HEK293T (cell line): ENCODE measurements at regions not wholly inside any gene's neighbourhood (a gene's known extent, or its start where the extent isn't known, plus 50 kb on each side); places are given as distances from the start of the nearest gene placed in this dataset.

Experiments used
- CTCF ChIA-PET: fragments of 350-600 bp; formaldehyde crosslinking; extraction: SDS; loops from one replicate; lab custom pipeline; 2021; ENCODE audit warnings: antibody characterized with exemption, inconsistent platforms; lab: Yijun Ruan, JAX
- POLR2A ChIA-PET: fragments of 350-600 bp; formaldehyde crosslinking; extraction: SDS; loops from one replicate; lab custom pipeline; 2020; ENCODE audit warnings: antibody characterized with exemption, inconsistent platforms; lab: Yijun Ruan, JAX
- DNase-seq: peaks from one replicate; pipeline ENCODE4 v3.0.0; 2012; ENCODE audit warnings: mixed read lengths; ENCODE audit errors: extremely low spot score
- ARNT ChIP-seq: fragments of 450-650 bp; IDR thresholded peaks from 2 replicates; pipeline ENCODE4 v1.6.1; 2017; ENCODE audit warnings: mild to moderate bottlenecking
- BHLHE40 ChIP-seq: fragments of 450-650 bp; IDR thresholded peaks from 2 replicates; pipeline ENCODE4 v1.6.1; 2016; ENCODE audit warnings: mild to moderate bottlenecking, moderate library complexity, borderline replicate concordance
- CTBP1 ChIP-seq: fragments of 450-650 bp; IDR thresholded peaks from 2 replicates; pipeline ENCODE4 v1.6.1; 2016; ENCODE audit warnings: borderline replicate concordance
- ELF4 ChIP-seq: fragments of 450-650 bp; IDR thresholded peaks from 2 replicates; pipeline ENCODE4 v1.6.1; 2017; ENCODE audit warnings: antibody characterized with exemption
- FOXA1 ChIP-seq: fragments of 450-650 bp; IDR thresholded peaks from 2 replicates; pipeline ENCODE4 v1.6.1; 2016; ENCODE audit warnings: mild to moderate bottlenecking
- FOXK2 ChIP-seq: fragments of 450-650 bp; IDR thresholded peaks from 2 replicates; pipeline ENCODE4 v1.6.1; 2016; ENCODE audit warnings: mild to moderate bottlenecking
- FOXM1 ChIP-seq: fragments of 450-650 bp; IDR thresholded peaks from 2 replicates; pipeline ENCODE4 v1.6.1; 2017; ENCODE audit warnings: mild to moderate bottlenecking, borderline replicate concordance
- HDGF ChIP-seq: fragments of 450-650 bp; IDR thresholded peaks from 2 replicates; pipeline ENCODE4 v1.6.1; 2017; ENCODE audit warnings: antibody characterized with exemption, borderline replicate concordance
- L3MBTL2 ChIP-seq: fragments of 450-650 bp; conservative IDR thresholded peaks from 2 replicates; pipeline ENCODE4 v1.6.1; 2016; ENCODE audit warnings: mild to moderate bottlenecking
- LEF1 ChIP-seq: fragments of 450-650 bp; IDR thresholded peaks from 2 replicates; pipeline ENCODE4 v1.6.1; 2017; ENCODE audit warnings: mild to moderate bottlenecking, borderline replicate concordance
- NFRKB ChIP-seq: fragments of 450-650 bp; IDR thresholded peaks from 2 replicates; pipeline ENCODE4 v1.6.1; 2016; ENCODE audit warnings: mild to moderate bottlenecking, moderate library complexity
- PKNOX1 ChIP-seq: fragments of 450-650 bp; IDR thresholded peaks from 2 replicates; pipeline ENCODE4 v1.6.1; 2016
- SP1 ChIP-seq: fragments of 450-650 bp; IDR thresholded peaks from 2 replicates; pipeline ENCODE4 v1.6.1; 2017
- SUZ12 ChIP-seq: fragments of 450-650 bp; IDR thresholded peaks from 2 replicates; pipeline ENCODE4 v1.6.1; 2016; ENCODE audit warnings: mild to moderate bottlenecking
- TARDBP ChIP-seq: fragments of 450-650 bp; IDR thresholded peaks from 2 replicates; pipeline ENCODE4 v1.6.1; 2016
- ZNF384 ChIP-seq: fragments of 450-650 bp; IDR thresholded peaks from 2 replicates; pipeline ENCODE4 v1.6.1; 2016

- no peak for TF ChIP-seq LEF1
- ChIA-PET CTCF (no interaction called here), POLR2A (no interaction called here)
- no peak for DNase-seq
Measured at GRCh38 chr9:75639971-75640610, 250.4 kb upstream of the PCSK5 start.

- no peak for DNase-seq
- POLR2A ChIA-PET, result no interaction called here
- TF ChIP-seq ARNT, result no peak
- no peak for TF ChIP-seq FOXK2
- TF ChIP-seq LEF1, result no peak
- TF ChIP-seq BHLHE40, result no peak
- TF ChIP-seq HDGF, result no peak
- no peak for TF ChIP-seq ELF4
- TF ChIP-seq FOXA1, result no peak
- no peak for TF ChIP-seq L3MBTL2
- TF ChIP-seq TARDBP, result no peak
- TF ChIP-seq SP1, result no peak
- TF ChIP-seq CTBP1, result no peak
- no peak for TF ChIP-seq FOXM1
- no peak for TF ChIP-seq ZNF384
- TF ChIP-seq SUZ12, result no peak
- TF ChIP-seq NFRKB, result no peak
- no peak for TF ChIP-seq PKNOX1
Measured at GRCh38 chr9:75642522-75642921, 248.0 kb upstream of the PCSK5 start.

GRCh38 chr9:75644649-75645048, 245.8 kb upstream of the PCSK5 start:
- POLR2A ChIA-PET, result no interaction called here
- no peak for DNase-seq
- TF ChIP-seq L3MBTL2 (no peak), ZNF384 (no peak), TARDBP (no peak), ARNT (no peak), CTBP1 (no peak)
- CTCF ChIA-PET, result no interaction called here

More at GRCh38 chr9:75642522-75642921, 248.0 kb upstream of the PCSK5 start:
- CTCF ChIA-PET, result no interaction called here

- no peak for TF ChIP-seq BHLHE40
- no peak for TF ChIP-seq L3MBTL2
- no peak for TF ChIP-seq FOXM1
- no peak for TF ChIP-seq HDGF
- TF ChIP-seq ELF4, result no peak
- TF ChIP-seq CTBP1, result no peak
- TF ChIP-seq ZNF384, result no peak
- no peak for TF ChIP-seq SUZ12
- TF ChIP-seq LEF1, result no peak
- no peak for TF ChIP-seq FOXK2
- no peak for TF ChIP-seq TARDBP
- TF ChIP-seq FOXA1, result no peak
- no peak for TF ChIP-seq ARNT
- TF ChIP-seq SP1, result no peak
- TF ChIP-seq NFRKB, result no peak
- no peak for TF ChIP-seq PKNOX1
- ChIA-PET CTCF (no interaction called here), POLR2A (no interaction called here)
- DNase-seq, result no peak
Measured at GRCh38 chr9:75648034-75648433, 242.4 kb upstream of the PCSK5 start.

GRCh38 chr9:75649060-75649459, 241.4 kb upstream of the PCSK5 start:
- no peak for DNase-seq
- no peak for TF ChIP-seq SUZ12
- TF ChIP-seq FOXM1, result no peak
- TF ChIP-seq FOXA1, result no peak
- no peak for TF ChIP-seq NFRKB
- no peak for TF ChIP-seq PKNOX1
- TF ChIP-seq ZNF384, result no peak
- TF ChIP-seq HDGF, result no peak
- no peak for TF ChIP-seq ARNT
- TF ChIP-seq L3MBTL2, result no peak
- POLR2A ChIA-PET, result no interaction called here
- CTCF ChIA-PET, result no interaction called here

- POLR2A ChIA-PET, result no interaction called here
- TF ChIP-seq SUZ12 (no peak), ELF4 (no peak), SP1 (no peak), NFRKB (no peak), TARDBP (no peak), ZNF384 (no peak), FOXK2 (no peak), BHLHE40 (no peak), PKNOX1 (no peak)
- CTCF ChIA-PET, result no interaction called here
- DNase-seq, result no peak
Measured at GRCh38 chr9:75651709-75652108, 238.8 kb upstream of the PCSK5 start.
